GM12891 (cell line): ENCODE measurements at regions not wholly inside any gene's neighbourhood (a gene's known extent, or its start where the extent isn't known, plus 50 kb on each side); places are given as distances from the start of the nearest gene placed in this dataset.
"Not testable (repeated sequence)": the region's sequence is repeated elsewhere in the genome, so short reads cannot be mapped to it uniquely, and the experiment has no call there.

Source experiments
- POLR2A ChIP-seq: IDR thresholded peaks from 2 replicates; pipeline ENCODE4 v1.6.1; 2011; ENCODE audit warnings: low read depth, low read length, control low read depth
- POLR2AphosphoS5 ChIP-seq: IDR thresholded peaks from 2 replicates; pipeline ENCODE4 v1.6.1; 2011; ENCODE audit warnings: low read depth, low read length, control low read depth
- SPI1 ChIP-seq: IDR thresholded peaks from 2 replicates; pipeline ENCODE4 v1.6.1; 2011; ENCODE audit warnings: low read depth, low read length, control low read depth
- TAF1 ChIP-seq: IDR thresholded peaks from 2 replicates; pipeline ENCODE4 v1.6.1; 2011; ENCODE audit warnings: low read depth, low read length, control low read depth

GRCh38 chr15:44838929-44839328 is 102.6 kb downstream of the TRIM69 start:
- TF ChIP-seq POLR2AphosphoS5, POLR2A, SPI1, TAF1: not testable (repeated sequence)
